HG03565 (cell line): ENCODE measurements at regions not wholly inside any gene's neighbourhood (a gene's known extent, or its start where the extent isn't known, plus 50 kb on each side); places are given as distances from the start of the nearest gene placed in this dataset.

ENCODE experiments used
- ATAC-seq: cut with Tn5 transposase; IDR thresholded peaks from one replicate; pipeline ENCODE4 v1.9.1; 2021; ENCODE audit warnings: mild to moderate bottlenecking, moderate library complexity; ENCODE audit not compliant: unreplicated experiment

GRCh38 chr6:14317387-14317970 is 199.9 kb downstream of the CD83 start:
- no peak for ATAC-seq

- ATAC-seq, result no peak
Measured at GRCh38 chr6:14320332-14320731, 202.8 kb downstream of the CD83 start.

GRCh38 chr6:14321992-14322772 is 204.6 kb downstream of the CD83 start:
- ATAC-seq, result no peak

- no peak for ATAC-seq
Measured at GRCh38 chr6:14322841-14323240, 205.3 kb downstream of the CD83 start.

GRCh38 chr6:14326774-14327173 is 209.2 kb downstream of the CD83 start:
- ATAC-seq, result no peak

- ATAC-seq, result no peak
Measured at GRCh38 chr6:14328163-14328562, 210.6 kb downstream of the CD83 start.

- no peak for ATAC-seq
Measured at GRCh38 chr6:14333556-14334305, 216.2 kb downstream of the CD83 start.

GRCh38 chr6:14335071-14335470 is 217.5 kb downstream of the CD83 start:
- ATAC-seq, result no peak

- ATAC-seq, result no peak
Measured at GRCh38 chr6:14337152-14337551, 219.6 kb downstream of the CD83 start.

- ATAC-seq, result no peak
Measured at GRCh38 chr6:14339172-14339571, 221.6 kb downstream of the CD83 start.

GRCh38 chr6:14339711-14340584 is 222.4 kb downstream of the CD83 start:
- no peak for ATAC-seq

- no peak for ATAC-seq
Measured at GRCh38 chr6:14344486-14344885, 226.9 kb downstream of the CD83 start.

- no peak for ATAC-seq
Measured at GRCh38 chr6:14348389-14348788, 230.8 kb downstream of the CD83 start.

GRCh38 chr6:14349507-14349906 is 231.9 kb downstream of the CD83 start:
- no peak for ATAC-seq

GRCh38 chr6:14350210-14350609 is 232.6 kb downstream of the CD83 start:
- ATAC-seq, result no peak

- ATAC-seq, result no peak
Measured at GRCh38 chr6:14353281-14353680, 235.7 kb downstream of the CD83 start.

- ATAC-seq, result no peak
Measured at GRCh38 chr6:14353798-14354197, 236.2 kb downstream of the CD83 start.

GRCh38 chr6:14354919-14355572 is 237.5 kb downstream of the CD83 start:
- no peak for ATAC-seq

- ATAC-seq, result no peak
Measured at GRCh38 chr6:14359438-14359837, 241.9 kb downstream of the CD83 start.

GRCh38 chr6:14360565-14360964 is 243.0 kb downstream of the CD83 start:
- ATAC-seq, result no peak
